ENCODE measurements at regions not wholly inside any gene's neighbourhood (a gene's known extent, or its start where the extent isn't known, plus 50 kb on each side); places are given as distances from the start of the nearest gene placed in this dataset.

GRCh38 chr6:122116119-122116834, 283.2 kb upstream of the HSF2 start:
- Histone ChIP-seq H3K4me1 (no peaks in the 10 kb centered on the region), H3K9me3 (no peaks in the 10 kb centered on the region), H3K36me3 (no peaks in the 10 kb centered on the region), H3K27me3 (no peaks in the 10 kb centered on the region), H3K4me3 (replicated peaks in 1 of 3) (no peak overlapping the region), H3K27ac (no peak overlapping the region)
- TF ChIP-seq POLR2A (IDR thresholded peaks at IDR 0.05) (no peak), CTCF (IDR thresholded peaks at IDR 0.05) (no peak)
- intact Hi-C loops (cut with DNase I) = no loop called here
- DNase-seq = no peak
- 55 to 56% methylated on average over 5 of the region's 5 CpGs for WGBS, 2 donors

GRCh38 chr6:122116835-122117627, 282.4 kb upstream of the HSF2 start:
- intact Hi-C loops (cut with DNase I) = no loop called here
- TF ChIP-seq CTCF (IDR thresholded peaks at IDR 0.05) (no peak), POLR2A (IDR thresholded peaks at IDR 0.05) (no peak)
- DNase-seq = no peak
- Histone ChIP-seq H3K4me3 (replicated peaks in 1 of 3) (no peak overlapping the region), H3K36me3 (no peaks in the 10 kb centered on the region), H3K9me3 (no peaks in the 10 kb centered on the region), H3K4me1 (no peaks in the 10 kb centered on the region), H3K27me3 (no peaks in the 10 kb centered on the region), H3K27ac (no peak overlapping the region)
- WGBS, 2 donors = 54 to 65% methylated on average over 2 of the region's 2 CpGs

GRCh38 chr6:122118945-122119506, 280.4 kb upstream of the HSF2 start:
- Histone ChIP-seq H3K4me3 (replicated peaks in 1 of 3) (no peak overlapping the region), H3K36me3 (no peaks in the 10 kb centered on the region), H3K4me1 (peaks cover 0 to 8% of the 10 kb centered on the region in 2 donors), H3K27me3 (no peaks in the 10 kb centered on the region), H3K27ac (no peak overlapping the region), H3K9me3 (no peaks in the 10 kb centered on the region)
- no peak for TF ChIP-seq CTCF (IDR thresholded peaks at IDR 0.05)
- TF ChIP-seq POLR2A (IDR thresholded peaks at IDR 0.05) = no peak
- intact Hi-C loops (cut with DNase I) = no loop called here
- 93 to 99% methylated on average over 1 of the region's 1 CpG for WGBS, 2 donors
- no peak for DNase-seq

GRCh38 chr6:122122202-122122601, 277.2 kb upstream of the HSF2 start:
- H3K4me1 ChIP-seq = peaks cover 0 to 8% of the 10 kb centered on the region in 2 donors
- no peak overlapping the region for H3K4me3 ChIP-seq (replicated peaks in 1 of 3)
- H3K27me3 ChIP-seq = no peaks in the 10 kb centered on the region
- H3K27ac ChIP-seq = no peak overlapping the region
- no peaks in the 10 kb centered on the region for H3K36me3 ChIP-seq
- TF ChIP-seq POLR2A (IDR thresholded peaks at IDR 0.05) (no peak), CTCF (IDR thresholded peaks at IDR 0.05) (no peak)
- no peaks in the 10 kb centered on the region for H3K9me3 ChIP-seq
- intact Hi-C loops (cut with DNase I) = no loop called here
- 42% methylated on average over 1 of the region's 1 CpG for WGBS, 2 donors
- no peak for DNase-seq

- Histone ChIP-seq H3K9me3 (no peaks in the 10 kb centered on the region), H3K4me3 (replicated peaks in 1 of 3) (no peak overlapping the region), H3K36me3 (no peaks in the 10 kb centered on the region), H3K27me3 (no peaks in the 10 kb centered on the region), H3K4me1 (peaks cover 0 to 8% of the 10 kb centered on the region in 2 donors), H3K27ac (no peak overlapping the region)
- intact Hi-C loops (cut with DNase I) = no loop called here
- no peak for TF ChIP-seq CTCF (IDR thresholded peaks at IDR 0.05)
- no peak for TF ChIP-seq POLR2A (IDR thresholded peaks at IDR 0.05)
- no peak for DNase-seq
- WGBS, 2 donors = 35 to 54% methylated on average over 2 of the region's 2 CpGs
Measured at GRCh38 chr6:122122686-122123085, 276.8 kb upstream of the HSF2 start.

All from thyroid gland (tissue), 4 donors.